ENCODE measurements at regions not wholly inside any gene's neighbourhood (a gene's known extent, or its start where the extent isn't known, plus 50 kb on each side); places are given as distances from the start of the nearest gene placed in this dataset.

GRCh38 chr18:75518007-75518406 lies 90.5 kb upstream of the SMIM21 start:
- in situ Hi-C loops (cut with MboI; ENCODE audit: low sequenced_read_pairs) = no loop called here

DNA sequence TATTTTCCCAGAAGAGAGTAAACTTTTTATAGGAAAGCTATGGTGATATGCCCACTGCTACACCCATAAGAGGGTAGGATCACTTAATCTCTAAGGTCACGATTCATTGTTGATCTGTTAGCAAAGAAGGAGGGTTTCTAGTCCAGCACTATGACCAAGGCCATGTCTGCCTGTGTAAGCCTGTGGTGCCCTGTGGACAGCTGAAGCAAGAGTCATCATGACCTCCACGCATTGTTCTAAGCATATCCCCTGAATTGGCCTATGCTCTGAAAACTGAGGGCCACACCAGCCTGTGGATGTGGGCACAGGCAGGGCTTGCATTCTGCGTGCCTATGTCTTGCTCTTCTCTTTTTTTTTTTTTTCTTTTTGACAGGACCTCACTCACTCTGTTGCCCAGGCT lies 89.8 kb upstream of the SMIM21 start:
- in situ Hi-C loops (cut with MboI; ENCODE audit: low sequenced_read_pairs) = no loop called here

DNA sequence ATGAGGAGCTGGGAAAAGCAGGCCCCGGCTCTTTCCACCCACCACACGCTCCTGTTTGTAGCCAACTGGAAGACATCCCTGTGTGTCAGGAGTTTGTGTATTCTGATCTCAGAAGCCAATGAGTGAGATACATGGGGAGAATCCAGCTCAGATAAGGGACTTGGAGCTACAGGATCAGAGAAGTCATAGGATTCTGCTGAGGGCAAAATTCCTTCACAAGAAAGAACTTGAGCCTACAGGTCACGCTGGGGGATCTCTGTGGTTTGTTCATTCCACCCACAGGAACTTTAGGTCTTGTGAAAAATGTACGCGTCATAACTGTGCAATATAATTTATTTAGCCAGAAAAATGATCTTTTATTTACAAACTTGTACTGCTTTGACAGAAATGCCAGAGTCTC lies 80.1 kb upstream of the SMIM21 start:
- in situ Hi-C loops (cut with MboI; ENCODE audit: low sequenced_read_pairs) = no loop called here

GRCh38 chr18:75506913-75507312 lies 79.4 kb upstream of the SMIM21 start:
- in situ Hi-C loops (cut with MboI; ENCODE audit: low sequenced_read_pairs) = no loop called here

DNA sequence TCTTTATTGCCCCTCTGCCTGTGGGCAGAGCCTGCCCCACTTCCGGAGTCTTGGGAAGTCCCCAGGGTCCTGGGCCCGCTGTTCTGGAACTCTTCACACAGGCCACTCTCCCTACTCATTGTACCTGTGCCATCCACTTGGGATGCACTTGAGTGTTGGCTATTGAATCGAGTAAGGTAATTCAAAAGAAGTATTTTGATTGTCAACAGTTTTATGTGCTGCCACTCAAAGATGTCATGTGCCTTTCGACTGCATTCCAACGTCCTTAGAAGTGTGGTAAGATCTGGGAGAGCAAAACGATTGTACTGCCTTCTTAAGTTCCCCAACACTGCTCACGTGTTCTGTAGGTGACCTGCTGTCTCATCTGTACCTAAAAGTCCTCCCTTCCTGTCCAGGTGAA lies 77.0 kb upstream of the SMIM21 start:
- in situ Hi-C loops (cut with MboI; ENCODE audit: low sequenced_read_pairs) = no loop called here

DNA sequence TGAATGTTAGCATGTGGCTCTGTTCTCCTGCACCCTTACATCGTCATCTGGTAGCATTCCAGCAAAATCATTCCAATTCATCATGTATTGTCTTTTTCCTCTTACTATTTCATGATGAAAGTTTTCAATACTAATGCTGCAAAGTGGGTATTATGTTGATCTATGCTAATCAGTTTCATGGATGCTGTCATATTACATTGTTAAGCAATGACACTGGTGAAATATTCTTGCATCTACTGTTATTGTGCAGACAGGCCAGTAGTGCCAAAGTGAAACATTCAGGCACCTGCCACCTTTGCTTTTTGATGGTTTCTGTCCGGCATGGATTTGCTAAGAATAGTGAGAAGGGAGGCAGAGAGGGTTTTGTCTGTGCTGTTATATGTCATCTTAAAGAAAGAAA lies 76.1 kb upstream of the SMIM21 start:
- in situ Hi-C loops (cut with MboI; ENCODE audit: low sequenced_read_pairs) = no loop called here

DNA sequence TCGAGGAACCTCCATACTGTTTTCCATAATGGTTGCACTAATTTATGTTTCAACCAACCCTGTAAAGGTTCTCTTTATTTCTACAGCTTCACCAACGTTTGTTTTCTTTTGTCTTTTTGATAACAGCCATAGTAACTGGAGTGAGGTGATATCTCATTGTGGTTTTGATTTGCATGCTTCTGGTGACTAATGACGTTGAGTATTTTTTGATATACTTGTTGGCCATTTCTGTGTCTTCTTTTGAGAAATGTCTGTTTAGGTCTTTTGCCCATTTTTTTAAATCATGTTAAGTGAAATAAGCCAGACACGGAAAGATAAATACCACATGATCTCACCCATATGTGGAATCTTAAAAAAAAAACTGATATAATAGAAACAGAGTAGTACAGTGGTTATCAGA lies 74.8 kb upstream of the SMIM21 start:
- in situ Hi-C loops (cut with MboI; ENCODE audit: low sequenced_read_pairs) = no loop called here

- in situ Hi-C loops (cut with MboI; ENCODE audit: low sequenced_read_pairs) = no loop called here
Observed at GRCh38 chr18:75500545-75500944, 73.0 kb upstream of the SMIM21 start.

DNA sequence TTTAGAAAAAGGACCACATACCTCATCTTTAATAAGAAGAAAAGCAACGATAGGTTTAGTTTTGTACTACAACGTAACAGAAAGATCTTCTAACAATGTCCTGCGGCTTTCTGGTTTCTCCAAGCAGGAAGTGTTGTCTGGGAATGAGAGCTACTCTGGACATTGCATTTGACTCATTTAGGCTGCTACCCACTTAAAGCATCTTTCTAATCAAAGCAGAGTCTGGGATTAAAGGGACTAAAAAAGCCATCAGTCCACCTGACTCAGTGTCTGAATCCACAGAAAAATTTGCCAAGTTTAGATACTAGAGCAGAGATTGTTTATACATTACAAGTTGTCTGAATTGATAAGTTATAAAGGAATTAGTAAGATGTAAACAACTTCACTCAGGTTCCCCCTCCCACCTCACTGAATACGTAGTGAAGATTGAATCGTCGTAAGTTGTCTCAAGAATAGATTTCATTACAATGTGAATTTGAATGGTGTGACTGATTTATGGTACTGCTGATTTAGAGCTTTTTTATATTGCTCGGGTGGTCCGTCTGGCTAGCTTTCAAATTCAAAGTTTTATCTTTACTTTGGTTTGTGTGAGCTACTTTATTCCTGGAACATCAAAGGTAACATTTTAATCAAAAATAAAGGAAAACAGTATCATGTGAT lies 70.2 kb upstream of the SMIM21 start:
- in situ Hi-C loops (cut with MboI; ENCODE audit: low sequenced_read_pairs) = no loop called here

DNA sequence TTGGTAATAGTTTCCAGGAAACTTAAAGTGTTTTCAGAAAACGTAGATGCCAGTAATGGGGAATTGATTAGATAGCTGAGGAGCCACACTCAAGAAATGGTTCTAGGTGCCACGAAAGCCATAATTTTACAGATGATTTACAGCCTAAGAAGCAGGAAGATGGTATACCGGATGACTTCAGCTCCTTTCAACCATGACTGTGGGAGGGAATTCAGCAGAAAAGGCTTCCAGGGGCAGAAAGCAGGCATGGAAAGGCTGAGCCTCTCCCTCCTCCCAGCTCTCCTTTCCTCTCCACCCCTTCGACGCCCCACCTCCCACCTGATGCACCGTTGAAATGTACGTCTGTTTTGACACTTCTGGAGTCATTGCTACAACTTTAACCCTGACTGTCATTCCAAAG lies 68.6 kb upstream of the SMIM21 start:
- in situ Hi-C loops (cut with MboI; ENCODE audit: low sequenced_read_pairs) = no loop called here

DNA sequence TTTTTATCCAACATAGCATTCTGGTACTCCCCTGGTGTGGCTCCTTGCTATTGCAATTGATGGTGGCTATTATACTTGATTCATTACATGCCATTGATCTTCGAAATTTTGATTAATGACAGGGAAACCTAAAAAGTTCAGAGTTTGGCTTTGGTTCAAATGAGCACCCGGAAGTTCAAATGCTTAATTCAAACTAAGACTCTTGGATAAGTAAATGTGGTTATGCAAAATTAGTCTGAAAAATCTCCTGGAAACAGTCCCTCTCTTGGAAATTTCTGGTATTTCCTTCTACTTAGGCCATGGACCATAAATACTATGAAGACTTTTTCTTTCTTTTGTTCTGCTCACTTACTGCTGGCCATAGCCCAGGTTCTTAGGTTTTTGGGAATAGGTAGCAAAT lies 65.3 kb upstream of the SMIM21 start:
- in situ Hi-C loops (cut with MboI; ENCODE audit: low sequenced_read_pairs) = no loop called here

DNA sequence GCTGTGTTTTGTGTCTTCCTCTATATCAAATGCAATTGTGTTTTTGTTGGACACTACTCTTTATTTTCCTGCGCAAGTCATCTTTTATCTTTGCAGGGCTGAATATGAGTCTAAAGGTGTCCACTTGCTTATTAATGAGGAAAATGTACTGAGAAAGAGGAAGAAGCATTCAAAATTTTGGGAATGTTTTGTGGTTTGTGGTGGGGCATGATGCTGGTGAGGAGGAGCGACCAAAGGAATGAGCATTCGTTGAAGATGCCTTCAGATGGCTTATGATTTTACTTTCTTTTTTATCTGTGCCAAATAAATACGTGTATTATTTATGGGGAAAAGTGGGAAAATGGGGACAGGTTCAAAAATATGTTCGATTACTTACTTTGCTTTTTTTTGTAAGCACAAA lies 63.9 kb upstream of the SMIM21 start:
- in situ Hi-C loops (cut with MboI; ENCODE audit: low sequenced_read_pairs) = no loop called here

GRCh38 chr18:75489493-75490190 lies 62.1 kb upstream of the SMIM21 start:
- in situ Hi-C loops (cut with MboI; ENCODE audit: low sequenced_read_pairs) = loop anchor here (10.0 kb wide), 1 partner anchor 845 kb away; no protein-coding TSS in a partner anchor

- in situ Hi-C loops (cut with MboI; ENCODE audit: low sequenced_read_pairs) = loop anchor here (10.0 kb wide), 1 partner anchor 839 kb away; no protein-coding TSS in a partner anchor
Observed at GRCh38 chr18:75483662-75484061, 56.2 kb upstream of the SMIM21 start.

GRCh38 chr18:75482880-75483279 lies 55.4 kb upstream of the SMIM21 start:
- in situ Hi-C loops (cut with MboI; ENCODE audit: low sequenced_read_pairs) = loop anchor here (10.0 kb wide), 1 partner anchor 838 kb away; no protein-coding TSS in a partner anchor

DNA sequence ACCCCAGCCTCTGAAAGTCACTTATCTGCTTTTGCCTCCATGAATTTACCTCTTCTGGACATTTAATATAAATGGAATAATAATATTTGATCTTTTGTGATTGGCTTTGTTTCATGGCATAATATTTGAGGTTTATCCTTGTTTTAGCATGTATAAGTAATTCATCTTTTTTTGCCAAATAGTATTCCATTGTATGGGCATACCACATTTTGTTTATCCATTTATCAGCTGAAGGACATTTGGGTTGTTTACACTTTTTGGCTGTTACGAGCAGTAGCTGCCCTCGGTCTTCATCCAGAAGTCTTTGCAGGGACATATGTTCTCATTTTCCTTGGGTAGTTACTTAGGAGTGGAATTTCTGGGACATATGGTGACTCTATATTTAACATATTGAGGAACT lies 53.0 kb upstream of the SMIM21 start:
- in situ Hi-C loops (cut with MboI; ENCODE audit: low sequenced_read_pairs) = loop anchor here (10.0 kb wide), 1 partner anchor 836 kb away; no protein-coding TSS in a partner anchor

DNA sequence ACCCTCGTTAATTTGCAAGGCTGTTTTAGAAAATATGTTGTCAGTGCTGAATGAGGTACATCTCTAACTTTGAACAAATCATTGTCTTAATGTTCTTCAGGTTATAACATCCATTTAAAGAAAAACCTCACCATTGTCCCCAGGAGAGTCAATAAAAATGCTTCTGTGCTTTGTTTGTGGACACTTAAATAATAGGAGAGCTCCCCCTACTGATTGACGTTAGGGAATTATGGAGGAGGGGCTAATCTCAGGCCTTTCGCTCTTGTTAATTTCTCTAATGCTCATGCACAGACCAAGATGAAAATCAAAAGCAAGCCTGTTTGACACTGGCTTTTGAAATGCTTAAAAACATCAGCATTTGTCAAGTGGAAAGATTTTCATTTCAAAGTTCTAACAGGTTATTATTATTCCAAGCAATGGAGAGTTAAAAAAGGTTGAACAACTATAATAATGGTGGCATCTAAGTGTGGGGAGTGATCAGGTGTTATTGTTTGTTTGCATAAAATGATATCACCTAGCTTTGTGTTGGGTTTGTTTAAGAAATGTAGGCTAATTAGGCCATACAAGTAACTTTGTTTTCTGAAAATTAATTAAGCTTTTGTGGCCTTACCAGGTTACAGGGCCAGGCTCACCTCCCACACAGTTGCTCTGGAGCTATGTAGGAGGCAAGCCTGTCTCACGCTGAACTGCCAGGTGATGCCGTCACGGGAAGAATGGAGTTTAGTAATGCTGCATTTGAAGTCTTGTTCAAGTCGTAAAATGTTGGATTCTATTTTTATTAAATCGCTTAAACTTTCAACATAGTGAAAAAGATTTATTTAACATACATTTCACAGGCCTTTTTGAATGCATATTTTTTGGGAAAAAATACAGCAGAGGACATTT lies 51.7 kb upstream of the SMIM21 start:
- in situ Hi-C loops (cut with MboI; ENCODE audit: low sequenced_read_pairs) = no loop called here

- in situ Hi-C loops (cut with MboI; ENCODE audit: low sequenced_read_pairs) = no loop called here
Observed at GRCh38 chr18:75477900-75478299, 50.4 kb upstream of the SMIM21 start.
